ENCODE measurements at regions not wholly inside any gene's neighbourhood (a gene's known extent, or its start where the extent isn't known, plus 50 kb on each side); places are given as distances from the start of the nearest gene placed in this dataset.

- Mint-ChIP-seq H3K4me1 (ENCODE audit: low read depth, unreplicated experiment) (no peaks in the 10 kb centered on the region), H3K27ac (ENCODE audit: unreplicated experiment) (no peak overlapping the region), H3K4me3 (ENCODE audit: low read depth, unreplicated experiment) (no peak overlapping the region), H3K9me3 (ENCODE audit: low read depth, unreplicated experiment) (no peaks in the 10 kb centered on the region), H3K27me3 (ENCODE audit: unreplicated experiment) (no peaks in the 10 kb centered on the region), H3K36me3 (ENCODE audit: insufficient read depth, unreplicated experiment) (no peaks in the 10 kb centered on the region)
- no peak for DNase-seq
- no TSS peak for BruUV-seq (replicated peaks)
- CTCF ChIA-PET: no interaction called here
- intact Hi-C loops (cut with micrococcal nuclease; ENCODE audit: unreplicated experiment): no loop called here
- no peak for TF ChIP-seq CTCF (IDR thresholded peaks at IDR 0.05; ENCODE audit: unreplicated experiment)
These were observed 77.6 kb downstream of the RIN2 start for GRCh38 chr20:19835533-19836222.

DNA sequence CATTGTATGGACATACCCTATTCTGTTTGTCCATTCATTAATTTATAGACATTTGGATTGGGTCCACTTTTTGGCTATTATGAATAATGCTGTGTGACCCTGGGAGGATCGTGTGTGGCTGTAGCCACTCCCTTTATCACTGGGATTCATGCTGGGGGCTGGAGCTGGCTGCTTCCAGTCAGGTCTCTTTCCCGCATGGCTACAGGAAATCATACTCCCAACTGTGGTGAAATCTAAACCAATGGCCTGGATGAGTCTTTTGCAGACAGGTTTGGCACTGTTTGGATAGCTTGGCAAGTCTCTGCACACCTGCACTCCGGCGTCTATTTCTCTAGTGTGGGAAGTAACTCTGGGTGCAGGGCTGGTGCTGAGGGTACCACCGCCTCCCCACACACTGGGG lies 80.4 kb downstream of the RIN2 start:
- no TSS peak for BruUV-seq (replicated peaks)
- Mint-ChIP-seq H3K27ac (ENCODE audit: unreplicated experiment) (no peak overlapping the region), H3K9me3 (ENCODE audit: low read depth, unreplicated experiment) (no peaks in the 10 kb centered on the region), H3K27me3 (ENCODE audit: unreplicated experiment) (no peaks in the 10 kb centered on the region), H3K4me1 (ENCODE audit: low read depth, unreplicated experiment) (no peaks in the 10 kb centered on the region), H3K4me3 (ENCODE audit: low read depth, unreplicated experiment) (no peak overlapping the region), H3K36me3 (ENCODE audit: insufficient read depth, unreplicated experiment) (no peaks in the 10 kb centered on the region)
- CTCF ChIA-PET: no interaction called here
- TF ChIP-seq CTCF (IDR thresholded peaks at IDR 0.05; ENCODE audit: unreplicated experiment): no peak
- no peak for DNase-seq
- intact Hi-C loops (cut with micrococcal nuclease; ENCODE audit: unreplicated experiment): no loop called here

GRCh38 chr20:19839053-19839452 lies 81.0 kb downstream of the RIN2 start:
- H3K27ac Mint-ChIP-seq (ENCODE audit: unreplicated experiment): no peak overlapping the region
- no peak overlapping the region for H3K4me3 Mint-ChIP-seq (ENCODE audit: low read depth, unreplicated experiment)
- no peaks in the 10 kb centered on the region for H3K36me3 Mint-ChIP-seq (ENCODE audit: insufficient read depth, unreplicated experiment)
- intact Hi-C loops (cut with micrococcal nuclease; ENCODE audit: unreplicated experiment): no loop called here
- no peak for DNase-seq
- no peaks in the 10 kb centered on the region for H3K4me1 Mint-ChIP-seq (ENCODE audit: low read depth, unreplicated experiment)
- no peaks in the 10 kb centered on the region for H3K9me3 Mint-ChIP-seq (ENCODE audit: low read depth, unreplicated experiment)
- no TSS peak for BruUV-seq (replicated peaks)
- no peak for TF ChIP-seq CTCF (IDR thresholded peaks at IDR 0.05; ENCODE audit: unreplicated experiment)
- CTCF ChIA-PET: no interaction called here
- no peaks in the 10 kb centered on the region for H3K27me3 Mint-ChIP-seq (ENCODE audit: unreplicated experiment)

DNA sequence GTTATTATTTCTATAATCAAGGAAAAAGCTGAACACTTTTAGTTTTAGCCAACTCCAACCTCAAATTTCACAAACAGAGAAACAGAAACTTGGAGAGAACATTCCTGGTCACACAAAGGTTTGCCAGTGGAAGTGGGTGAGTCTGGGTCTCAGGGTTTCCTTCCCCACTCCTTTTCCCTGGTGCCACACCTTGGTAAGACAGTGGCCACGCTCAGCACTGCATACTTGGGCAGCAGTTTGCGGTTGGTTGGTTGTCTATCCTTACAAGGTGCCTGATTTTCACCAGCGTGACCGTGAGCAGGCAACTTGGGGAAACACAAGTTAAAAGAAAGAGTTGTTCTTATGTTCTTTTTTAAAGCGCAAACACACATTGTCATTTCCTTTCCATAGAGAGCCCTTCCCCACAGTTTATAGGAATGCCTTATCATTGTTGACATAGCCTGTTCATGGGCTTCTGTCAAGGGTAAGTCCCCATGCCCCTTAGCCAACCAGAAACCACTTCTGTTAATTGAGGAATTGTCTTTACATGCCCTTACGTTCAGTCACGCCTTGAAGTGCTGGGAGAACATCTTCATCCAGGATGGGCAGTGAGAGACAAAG lies 82.2 kb downstream of the RIN2 start:
- DNase-seq: no peak
- H3K9me3 Mint-ChIP-seq (ENCODE audit: low read depth, unreplicated experiment): no peaks in the 10 kb centered on the region
- TF ChIP-seq CTCF (IDR thresholded peaks at IDR 0.05; ENCODE audit: unreplicated experiment): no peak
- H3K27ac Mint-ChIP-seq (ENCODE audit: unreplicated experiment): no peak overlapping the region
- H3K4me1 Mint-ChIP-seq (ENCODE audit: low read depth, unreplicated experiment): no peaks in the 10 kb centered on the region
- H3K27me3 Mint-ChIP-seq (ENCODE audit: unreplicated experiment): no peaks in the 10 kb centered on the region
- no peaks in the 10 kb centered on the region for H3K36me3 Mint-ChIP-seq (ENCODE audit: insufficient read depth, unreplicated experiment)
- intact Hi-C loops (cut with micrococcal nuclease; ENCODE audit: unreplicated experiment): no loop called here
- CTCF ChIA-PET: no interaction called here
- H3K4me3 Mint-ChIP-seq (ENCODE audit: low read depth, unreplicated experiment): no peak overlapping the region
- BruUV-seq (replicated peaks): no TSS peak
